NCI-H1436 treated with DMSO at 0.1 percent for 48 hours (cell line): ENCODE measurements at regions not wholly inside any gene's neighbourhood (a gene's known extent, or its start where the extent isn't known, plus 50 kb on each side); places are given as distances from the start of the nearest gene placed in this dataset.

ENCODE experiments used
- DNase-seq: peaks from one replicate; lab custom pipeline; 2025; lab: John Stamatoyannopoulos, UW

- no peak for DNase-seq
Measured at GRCh38 chr13:90675129-90675528, 672.4 kb upstream of the MIR17HG start.

- no peak for DNase-seq
Measured at GRCh38 chr13:90680826-90681225, 666.7 kb upstream of the MIR17HG start.

- DNase-seq: no peak
Measured at GRCh38 chr13:90683711-90684131, 663.8 kb upstream of the MIR17HG start.

- no peak for DNase-seq
Measured at GRCh38 chr13:90686442-90686841, 661.0 kb upstream of the MIR17HG start.

- no peak for DNase-seq
Measured at GRCh38 chr13:90689111-90689510, 658.4 kb upstream of the MIR17HG start.

GRCh38 chr13:90690458-90691080 lies 656.9 kb upstream of the MIR17HG start:
- no peak for DNase-seq

- DNase-seq: no peak
Measured at GRCh38 chr13:90696254-90696653, 651.2 kb upstream of the MIR17HG start.

- no peak for DNase-seq
Measured at GRCh38 chr13:90696656-90697055, 650.8 kb upstream of the MIR17HG start.

- no peak for DNase-seq
Measured at GRCh38 chr13:90700340-90700739, 647.1 kb upstream of the MIR17HG start.

- no peak for DNase-seq
Measured at GRCh38 chr13:90701264-90701663, 646.2 kb upstream of the MIR17HG start.

GRCh38 chr13:90702050-90702449 lies 645.4 kb upstream of the MIR17HG start:
- DNase-seq: no peak

- DNase-seq: no peak
Measured at GRCh38 chr13:90706631-90707030, 640.9 kb upstream of the MIR17HG start.

- DNase-seq: no peak
Measured at GRCh38 chr13:90708128-90708527, 639.4 kb upstream of the MIR17HG start.

- DNase-seq: no peak
Measured at GRCh38 chr13:90709319-90709718, 638.2 kb upstream of the MIR17HG start.

- DNase-seq: no peak
Measured at GRCh38 chr13:90710164-90710759, 637.2 kb upstream of the MIR17HG start.

GRCh38 chr13:90713441-90714133 lies 633.9 kb upstream of the MIR17HG start:
- DNase-seq: no peak

GRCh38 chr13:90715485-90715884 lies 632.0 kb upstream of the MIR17HG start:
- DNase-seq: no peak

- DNase-seq: no peak
Measured at GRCh38 chr13:90717451-90717936, 630.0 kb upstream of the MIR17HG start.

- no peak for DNase-seq
Measured at GRCh38 chr13:90719461-90719860, 628.0 kb upstream of the MIR17HG start.

- no peak for DNase-seq
Measured at GRCh38 chr13:90721937-90722336, 625.5 kb upstream of the MIR17HG start.

GRCh38 chr13:90723381-90723780 lies 624.1 kb upstream of the MIR17HG start:
- DNase-seq: no peak

- DNase-seq: no peak
Measured at GRCh38 chr13:90726375-90726774, 621.1 kb upstream of the MIR17HG start.

- no peak for DNase-seq
Measured at GRCh38 chr13:90732049-90732448, 615.4 kb upstream of the MIR17HG start.
